Coronary artery (tissue), 2 donors: ENCODE measurements at regions not wholly inside any gene's neighbourhood (a gene's known extent, or its start where the extent isn't known, plus 50 kb on each side); places are given as distances from the start of the nearest gene placed in this dataset.

Experiments
- DNase-seq: peaks from one replicate; pipeline ENCODE4 v3.0.0-alpha.2; 2017; ENCODE audit warnings: low spot score
- H3K27ac ChIP-seq, 2 donors: fragments of 200-600 bp; sonication (generic); one replicate each; pipeline ENCODE4 v1.5.1; 2016 to 2019
- H3K4me3 ChIP-seq: fragments of 200-600 bp; sonication (generic); 2 replicates; pipeline ENCODE4 v1.5.1; 2016; ENCODE audit warnings: mild to moderate bottlenecking, moderate library complexity
- TF ChIP-seq, protein P1 (sequence below): fragments of 200-600 bp; sonication (generic); IDR thresholded peaks from one replicate; pipeline ENCODE4 v1.5.1; 2019; ENCODE audit warnings: antibody characterized with exemption

DNA sequence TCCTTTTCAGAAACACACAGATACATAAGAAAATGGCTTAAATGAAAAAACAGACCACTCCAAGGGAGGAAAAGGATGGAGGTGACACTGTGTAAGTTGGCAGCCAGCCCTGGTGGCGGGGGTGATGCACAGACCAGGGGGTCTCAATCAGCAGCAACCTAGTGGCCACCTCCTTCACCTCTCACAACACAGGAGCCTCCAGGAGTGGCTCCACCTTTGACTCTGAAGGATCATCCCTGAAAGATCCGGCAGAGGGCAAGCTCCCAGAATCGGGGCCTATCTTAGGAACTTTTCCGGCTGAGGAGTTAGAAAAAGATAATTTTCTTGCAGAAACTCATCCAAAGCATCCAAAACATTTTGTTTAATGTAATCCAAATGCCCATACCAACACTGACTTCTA is 51.2 kb upstream of the SMYD2 start:
- DNase-seq: no peak
- Histone ChIP-seq H3K27ac (no peak overlapping the region), H3K4me3 (no peak overlapping the region)
- TF ChIP-seq, protein P1, sequence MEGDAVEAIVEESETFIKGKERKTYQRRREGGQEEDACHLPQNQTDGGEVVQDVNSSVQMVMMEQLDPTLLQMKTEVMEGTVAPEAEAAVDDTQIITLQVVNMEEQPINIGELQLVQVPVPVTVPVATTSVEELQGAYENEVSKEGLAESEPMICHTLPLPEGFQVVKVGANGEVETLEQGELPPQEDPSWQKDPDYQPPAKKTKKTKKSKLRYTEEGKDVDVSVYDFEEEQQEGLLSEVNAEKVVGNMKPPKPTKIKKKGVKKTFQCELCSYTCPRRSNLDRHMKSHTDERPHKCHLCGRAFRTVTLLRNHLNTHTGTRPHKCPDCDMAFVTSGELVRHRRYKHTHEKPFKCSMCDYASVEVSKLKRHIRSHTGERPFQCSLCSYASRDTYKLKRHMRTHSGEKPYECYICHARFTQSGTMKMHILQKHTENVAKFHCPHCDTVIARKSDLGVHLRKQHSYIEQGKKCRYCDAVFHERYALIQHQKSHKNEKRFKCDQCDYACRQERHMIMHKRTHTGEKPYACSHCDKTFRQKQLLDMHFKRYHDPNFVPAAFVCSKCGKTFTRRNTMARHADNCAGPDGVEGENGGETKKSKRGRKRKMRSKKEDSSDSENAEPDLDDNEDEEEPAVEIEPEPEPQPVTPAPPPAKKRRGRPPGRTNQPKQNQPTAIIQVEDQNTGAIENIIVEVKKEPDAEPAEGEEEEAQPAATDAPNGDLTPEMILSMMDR: no peak
